Cardiac septum (tissue), 1 donor: ENCODE measurements at regions not wholly inside any gene's neighbourhood (a gene's known extent, or its start where the extent isn't known, plus 50 kb on each side); places are given as distances from the start of the nearest gene placed in this dataset.

Experiments
- DNase-seq: peaks from one replicate; pipeline ENCODE4 v3.0.0-alpha.2; 2020; ENCODE audit warnings: low spot score
- intact Hi-C: fragments of 100-400 bp; cut with DNase I; formaldehyde crosslinking; loops from one replicate; pipeline ENCODE4 v1.14.0; 2022
- donor health status: DM: no; HTN: no; CAD: no.

DNA sequence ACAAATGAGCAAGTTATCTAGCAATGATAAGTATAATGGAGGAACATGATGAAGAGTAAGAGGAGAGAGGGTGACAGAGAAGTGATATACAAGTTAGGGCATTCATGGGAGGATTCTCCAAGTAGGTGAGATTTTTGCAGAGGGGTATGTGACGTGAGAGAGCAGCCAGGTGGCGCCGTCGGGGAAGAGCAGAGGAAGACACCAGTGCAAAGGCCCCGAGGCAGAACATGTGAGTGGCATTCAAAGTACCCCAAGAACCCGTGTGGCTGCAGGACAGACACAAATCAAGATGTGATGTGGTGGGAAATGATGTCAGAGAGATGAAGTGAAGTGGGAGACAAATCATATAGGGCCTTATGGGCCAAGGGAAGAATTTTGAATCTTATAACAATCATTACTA, 81.8 kb upstream of the GRM7 start:
- intact Hi-C loops, result no loop called here
- no peak for DNase-seq

- DNase-seq, result no peak
- intact Hi-C loops, result no loop called here
Measured at GRCh38 chr3:6781092-6781491, 79.8 kb upstream of the GRM7 start.

DNA sequence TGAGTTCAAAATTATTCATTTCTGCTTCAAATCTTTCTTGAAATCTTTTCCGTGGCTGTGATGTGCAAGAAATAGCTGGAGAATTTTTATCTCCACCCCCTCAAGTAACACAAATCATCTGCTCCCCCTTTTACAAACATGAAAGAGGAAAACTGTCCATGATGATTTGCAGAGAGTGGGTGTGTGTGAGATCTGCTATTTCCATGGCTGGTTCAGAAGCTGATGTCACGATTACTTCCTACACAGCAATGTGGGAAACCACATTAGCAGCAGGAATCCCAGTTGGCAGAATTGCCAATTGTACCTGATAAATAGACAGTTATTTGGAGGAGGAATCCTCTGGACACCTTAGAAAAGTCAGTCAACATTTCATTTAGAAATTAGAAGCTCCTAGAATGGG, 75.2 kb upstream of the GRM7 start:
- DNase-seq, result no peak
- intact Hi-C loops, result no loop called here

GRCh38 chr3:6791161-6791560, 69.8 kb upstream of the GRM7 start:
- intact Hi-C loops, result no loop called here
- DNase-seq, result no peak

GRCh38 chr3:6799264-6799915, 61.5 kb upstream of the GRM7 start:
- intact Hi-C loops, result loop anchor here (5.0 kb wide), 1 partner anchor 1492 kb away; no protein-coding TSS in a partner anchor
- DNase-seq, result no peak

DNA sequence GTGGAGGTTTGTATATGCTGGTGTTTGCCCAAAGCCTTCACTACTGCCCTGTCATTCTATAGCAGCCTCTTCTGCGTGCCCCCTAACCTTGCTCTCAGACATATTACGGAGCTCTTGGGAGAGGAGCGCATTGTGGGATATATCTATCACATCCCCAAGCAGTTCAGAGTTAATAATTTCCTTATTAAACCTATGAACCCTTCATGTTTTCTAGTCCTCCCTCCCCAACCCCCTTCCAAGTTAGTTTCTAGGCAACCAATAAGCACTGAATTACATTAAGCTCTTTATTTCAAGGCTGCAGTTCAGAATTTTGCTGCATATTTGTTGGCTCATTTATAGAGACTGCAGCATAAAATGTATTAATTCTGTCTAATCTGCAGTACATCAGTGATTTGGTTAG, 57.3 kb upstream of the GRM7 start:
- DNase-seq, result no peak
- intact Hi-C loops, result no loop called here

DNA sequence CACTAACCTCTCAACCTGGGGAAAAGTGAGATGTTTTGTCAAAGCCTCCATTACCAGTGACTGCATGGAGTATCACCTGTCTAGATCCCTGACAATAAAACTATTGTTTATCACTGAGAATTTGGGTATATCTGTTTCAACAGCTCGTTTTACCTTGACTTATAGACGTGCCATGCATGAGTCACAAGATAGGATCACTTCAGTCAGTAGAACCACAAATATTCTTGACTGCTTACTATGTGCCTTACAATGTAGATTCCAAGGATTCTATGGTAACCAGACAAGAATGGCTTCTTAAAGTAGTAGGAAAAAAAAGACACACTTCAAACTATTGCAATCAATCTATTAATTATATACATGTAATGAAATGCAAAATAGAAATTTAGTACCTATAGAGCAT, 55.7 kb upstream of the GRM7 start:
- intact Hi-C loops, result no loop called here
- DNase-seq, result no peak

GRCh38 chr3:6806991-6807390, 53.9 kb upstream of the GRM7 start:
- intact Hi-C loops, result no loop called here
- DNase-seq, result no peak

DNA sequence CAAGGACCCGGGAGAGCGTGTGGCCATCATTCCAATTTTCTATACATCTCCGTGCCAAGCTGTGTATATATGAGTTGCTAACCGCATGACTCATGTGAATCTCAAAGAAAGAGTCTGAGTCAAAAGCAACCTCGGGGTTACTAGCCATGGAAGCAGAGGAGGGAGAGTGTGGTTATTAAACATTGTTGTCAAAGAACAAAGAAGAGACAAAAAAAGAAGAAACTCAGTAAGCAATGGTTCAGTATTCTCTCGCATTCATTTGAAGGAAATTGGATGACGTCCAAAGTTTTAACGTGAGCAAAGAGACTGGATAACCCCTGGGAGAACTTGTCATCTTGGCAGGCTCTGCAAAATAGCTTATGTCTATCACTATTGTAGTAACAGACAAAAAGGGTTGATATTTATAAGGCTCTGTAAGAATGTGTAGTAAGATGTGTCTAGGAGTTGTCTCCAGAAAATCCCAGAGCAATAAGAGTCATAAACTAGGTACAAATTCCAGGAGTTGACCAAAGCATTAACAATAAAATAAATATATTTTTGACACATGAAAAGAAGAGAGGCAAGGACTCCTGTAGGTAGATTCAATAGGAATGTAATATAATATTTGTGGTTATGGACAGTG, 52.8 kb upstream of the GRM7 start:
- intact Hi-C loops, result no loop called here
- DNase-seq, result no peak

- intact Hi-C loops, result no loop called here
- DNase-seq, result no peak
Measured at GRCh38 chr3:6809349-6809748, 51.6 kb upstream of the GRM7 start.
